OCI-LY3 (cell line): ENCODE measurements at regions not wholly inside any gene's neighbourhood (a gene's known extent, or its start where the extent isn't known, plus 50 kb on each side); places are given as distances from the start of the nearest gene placed in this dataset.

ENCODE experiments used
- H2AFZ ChIP-seq: fragments of 200-600, 300-600 bp; shearing (Covaris generic); 2 replicates; pipeline ENCODE4 v1.6.0; 2014; ENCODE audit warnings: antibody characterized with exemption, low read depth, low read length
- H3K27ac ChIP-seq: fragments of 200-600, 300-600 bp; sonication (generic); 2 replicates; pipeline ENCODE4 v1.5.1; 2014; ENCODE audit warnings: mild to moderate bottlenecking, low read length, moderate library complexity, mixed read lengths
- H3K27me3 ChIP-seq: fragments of 200-600, 300-600 bp; sonication (generic); 2 replicates; pipeline ENCODE4 v1.6.1; 2014; ENCODE audit warnings: low read depth, low read length, mixed read lengths
- H3K36me3 ChIP-seq: fragments of 200-600, 300-600 bp; sonication (generic); replicated peaks from 2 replicates; pipeline ENCODE3; 2014; ENCODE audit warnings: low read depth, low read length, mixed read lengths
- H3K4me1 ChIP-seq: fragments of 300-600, 200-600 bp; sonication (generic); 2 replicates; pipeline ENCODE4 v1.6.1; 2014; ENCODE audit warnings: low read length, mixed read lengths
- H3K4me2 ChIP-seq: fragments of 200-600, 300-600 bp; sonication (generic); 2 replicates; pipeline ENCODE4 v1.6.1; 2014; ENCODE audit warnings: low read length, mixed read lengths
- H3K4me3 ChIP-seq: fragments of 300-600, 200-600 bp; sonication (generic); 2 replicates; pipeline ENCODE4 v1.5.1; 2014; ENCODE audit warnings: antibody characterized with exemption, mild to moderate bottlenecking, low read length, moderate library complexity
- H3K79me2 ChIP-seq: fragments of 300-600, 200-600 bp; shearing (Covaris generic); 2 replicates; pipeline ENCODE4 v1.6.1; 2014; ENCODE audit warnings: mild to moderate bottlenecking, low read length, mixed read lengths
- H3K9ac ChIP-seq: fragments of 300-600, 200-600 bp; shearing (Covaris generic); 2 replicates; pipeline ENCODE4 v1.6.0; 2014; ENCODE audit warnings: mild to moderate bottlenecking, low read length, moderate library complexity
- H3K9me3 ChIP-seq: fragments of 200-600, 300-600 bp; shearing (Covaris generic); 2 replicates; pipeline ENCODE4 v1.6.1; 2014; ENCODE audit warnings: low read length, mixed read lengths; ENCODE audit not compliant: insufficient read depth
- H4K20me1 ChIP-seq: fragments of 200-600, 300-600 bp; sonication (generic); 2 replicates; pipeline ENCODE4 v1.6.1; 2016; ENCODE audit warnings: low read length, mixed read lengths; ENCODE audit not compliant: insufficient read depth
- CTCF ChIP-seq: fragments of 200-600, 300-600 bp; sonication (generic); IDR thresholded peaks from 2 replicates; pipeline ENCODE4 v1.5.1; 2014; ENCODE audit warnings: antibody characterized with exemption, low read length, low read depth
- EZH2phosphoT487 ChIP-seq: fragments of 200-600 bp; shearing (Covaris generic); IDR thresholded peaks from 2 replicates; pipeline ENCODE4 v1.6.1; 2018; ENCODE audit warnings: antibody characterized with exemption, mixed run types, low read depth

GRCh38 chr4:23533859-23534258 is 356.0 kb downstream of the PPARGC1A start:
- no peaks in the 10 kb centered on the region for H3K4me1 ChIP-seq
- no peak overlapping the region for H2AFZ ChIP-seq
- H3K27ac ChIP-seq: no peak overlapping the region
- H3K79me2 ChIP-seq: no peaks in the 10 kb centered on the region
- no peak overlapping the region for H3K4me2 ChIP-seq
- H3K36me3 ChIP-seq: no peaks in the 10 kb centered on the region
- no peaks in the 10 kb centered on the region for H3K9me3 ChIP-seq
- TF ChIP-seq EZH2phosphoT487 (no peak), CTCF (no peak)
- no peaks in the 10 kb centered on the region for H4K20me1 ChIP-seq
- H3K4me3 ChIP-seq: no peak overlapping the region
- H3K9ac ChIP-seq: no peak overlapping the region
- no peaks in the 10 kb centered on the region for H3K27me3 ChIP-seq

GRCh38 chr4:23516716-23517115 is 373.1 kb downstream of the PPARGC1A start:
- Histone ChIP-seq H3K4me1 (no peaks in the 10 kb centered on the region), H3K4me3 (no peak overlapping the region), H4K20me1 (no peaks in the 10 kb centered on the region), H3K9me3 (no peaks in the 10 kb centered on the region), H2AFZ (no peak overlapping the region), H3K79me2 (no peaks in the 10 kb centered on the region), H3K4me2 (no peak overlapping the region), H3K36me3 (no peaks in the 10 kb centered on the region), H3K27me3 (no peaks in the 10 kb centered on the region), H3K27ac (no peak overlapping the region), H3K9ac (no peak overlapping the region)
- TF ChIP-seq CTCF: no peak

- Histone ChIP-seq H3K36me3 (no peaks in the 10 kb centered on the region), H4K20me1 (no peaks in the 10 kb centered on the region), H3K4me1 (no peaks in the 10 kb centered on the region), H3K27ac (no peak overlapping the region), H3K9me3 (no peaks in the 10 kb centered on the region), H3K27me3 (no peaks in the 10 kb centered on the region), H3K4me2 (no peak overlapping the region), H3K79me2 (no peaks in the 10 kb centered on the region), H3K4me3 (no peak overlapping the region), H3K9ac (no peak overlapping the region), H2AFZ (no peak overlapping the region)
- TF ChIP-seq CTCF (no peak), EZH2phosphoT487 (no peak)
Observed at GRCh38 chr4:23504083-23504482, 385.8 kb downstream of the PPARGC1A start.

- Histone ChIP-seq H4K20me1 (no peaks in the 10 kb centered on the region), H3K27me3 (no peaks in the 10 kb centered on the region), H3K9ac (no peak overlapping the region), H3K9me3 (no peaks in the 10 kb centered on the region), H3K36me3 (no peaks in the 10 kb centered on the region), H3K27ac (no peak overlapping the region), H3K79me2 (no peaks in the 10 kb centered on the region), H2AFZ (no peak overlapping the region), H3K4me3 (no peak overlapping the region), H3K4me2 (no peak overlapping the region), H3K4me1 (no peaks in the 10 kb centered on the region)
- TF ChIP-seq CTCF (no peak), EZH2phosphoT487 (no peak)
Observed at GRCh38 chr4:23500894-23501449, 388.9 kb downstream of the PPARGC1A start.
